ENCODE measurements at regions not wholly inside any gene's neighbourhood (a gene's known extent, or its start where the extent isn't known, plus 50 kb on each side); places are given as distances from the start of the nearest gene placed in this dataset.

DNA sequence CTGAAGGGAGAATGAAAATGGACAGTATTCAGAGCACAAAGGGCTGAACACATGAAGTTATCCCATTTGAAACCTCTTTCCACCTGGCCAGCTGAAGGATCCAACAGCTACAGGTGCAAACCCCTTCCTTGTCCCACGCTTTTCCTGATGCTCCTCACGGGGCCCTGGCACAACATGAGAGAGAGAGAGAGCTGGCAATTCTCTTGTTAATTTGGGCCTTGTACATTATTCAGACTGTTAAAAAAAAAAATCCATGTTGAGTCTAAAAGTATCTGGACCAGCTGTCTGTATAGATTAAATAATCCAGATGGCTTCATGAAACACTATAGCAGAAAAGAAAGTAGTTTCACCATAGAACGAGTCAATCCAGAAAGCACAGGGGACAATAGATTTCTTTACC, 74.1 kb downstream of the HMHB1 start:
- no peak for ATAC-seq
- H3K9ac ChIP-seq (ENCODE audit: insufficient read depth, low read depth, low read length): no peak overlapping the region
- in situ Hi-C loops (cut with HindIII; ENCODE audit: extremely low pct_ligation_motif_present, low pct_unique_long_range_greater_than_20kb): no loop called here
- no TSS peak for BruUV-seq (replicated peaks)
- no peak for FAIRE-seq
- TF ChIP-seq NFE2L2 (IDR thresholded peaks at IDR 0.05; ENCODE audit: low read length) (no peak), IKZF5 (CRISPR knock-in tag; IDR thresholded peaks at IDR 0.05) (no peak), POLR2AphosphoS2 (IDR thresholded peaks at IDR 0.05; ENCODE audit: low read depth, low read length) (no peak), SAP130 (CRISPR knock-in tag; IDR thresholded peaks at IDR 0.05; ENCODE audit: low read depth) (no peak), ARID4A (CRISPR knock-in tag; IDR thresholded peaks at IDR 0.05; ENCODE audit: borderline replicate concordance) (no peak), RELA (CRISPR knock-in tag; IDR thresholded peaks at IDR 0.05) (no peak), ZKSCAN8 (CRISPR knock-in tag; IDR thresholded peaks at IDR 0.05; ENCODE audit: borderline replicate concordance) (no peak), ZNF431 (CRISPR knock-in tag; IDR thresholded peaks at IDR 0.05; ENCODE audit: borderline replicate concordance, low read depth) (no peak), JDP2 (CRISPR knock-in tag; IDR thresholded peaks at IDR 0.05; ENCODE audit: borderline replicate concordance) (no peak), RNF2 (conservative IDR thresholded peaks at IDR 0.05; ENCODE audit: low read depth) (no peak)
- TF ChIP-seq, protein P1, sequence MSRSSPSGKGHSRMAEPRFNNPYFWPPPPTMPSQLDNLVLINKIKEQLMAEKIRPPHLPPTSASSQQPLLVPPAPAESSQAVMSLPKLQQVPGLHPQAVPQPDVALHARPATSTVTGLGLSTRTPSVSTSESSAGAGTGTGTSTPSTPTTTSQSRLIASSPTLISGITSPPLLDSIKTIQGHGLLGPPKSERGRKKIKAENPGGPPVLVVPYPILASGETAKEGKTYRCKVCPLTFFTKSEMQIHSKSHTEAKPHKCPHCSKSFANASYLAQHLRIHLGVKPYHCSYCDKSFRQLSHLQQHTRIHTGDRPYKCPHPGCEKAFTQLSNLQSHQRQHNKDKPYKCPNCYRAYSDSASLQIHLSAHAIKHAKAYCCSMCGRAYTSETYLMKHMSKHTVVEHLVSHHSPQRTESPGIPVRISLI (CRISPR knock-in tag; IDR thresholded peaks at IDR 0.05; ENCODE audit: borderline replicate concordance): no peak
- H3K4me1 ChIP-seq (ENCODE audit: insufficient read depth, low read length): no peaks in the 10 kb centered on the region
- POLR2A ChIA-PET: no interaction called here
- no peaks in the 10 kb centered on the region for H3K36me3 ChIP-seq (replicated peaks in 1 of 2; ENCODE audit: control insufficient read depth in 1 of 2, insufficient read depth in 2 of 2, low read length in 2 of 2)
- H4K20me1 ChIP-seq (ENCODE audit: insufficient read depth, low read length): no peaks in the 10 kb centered on the region
- WGBS (ENCODE audit: low lambda C conversion rate): 5% methylated on average over 3 of the region's 3 CpGs
- intact Hi-C loops (cut with micrococcal nuclease; ENCODE audit: unreplicated experiment): no loop called here
- H3K79me2 ChIP-seq (ENCODE audit: insufficient read depth, low read length): no peaks in the 10 kb centered on the region
- peaks cover 0 to 1% of the 10 kb centered on the region in 2 experiments; a peak in 1 of 5 replicates for H3K27me3 ChIP-seq (ENCODE audit: control insufficient read depth in 1 of 2, insufficient read depth in 2 of 2, low read length in 2 of 2)
- CTCF ChIA-PET (ENCODE audit: low intra/inter-chr PET ratio, low total read pairs): no interaction called here
- no peak overlapping the region for H3K4me3 ChIP-seq (replicated peaks in 1 of 3; ENCODE audit: insufficient read depth in 1 of 3, low read depth in 2 of 3, low read length in 3 of 3)
- H3K9me3 ChIP-seq (ENCODE audit: low read length): no peaks in the 10 kb centered on the region
- DNase-seq (ENCODE audit: low spot score): no peak
- H2AFZ ChIP-seq (ENCODE audit: low read length): no peak overlapping the region
- H3K27ac ChIP-seq (ENCODE audit: extremely low read length, insufficient read depth, low read length): no peak overlapping the region
- H3K4me2 ChIP-seq (ENCODE audit: low read depth, low read length): no peak overlapping the region

Data from HepG2 (cell line).